GM12878 (cell line): ENCODE measurements at regions not wholly inside any gene's neighbourhood (a gene's known extent, or its start where the extent isn't known, plus 50 kb on each side); places are given as distances from the start of the nearest gene placed in this dataset.

ENCODE experiments used
- ATAC-seq: fragments of 200-7000 bp; cut with Tn5 transposase; 3 replicates; pipeline ENCODE4 v1.9.1; 2020; ENCODE audit warnings: mild to moderate bottlenecking, moderate library complexity
- BruUV-seq: library from RNA; stranded (reverse); fragments of 400-500 nt; replicated peaks from 2 replicates; lab custom pipeline; 2021; lab: Mats Ljungman, UMichigan
- CTCF ChIA-PET: fragments of 300-600 bp; sonication (Branson Sonifier 250); formaldehyde crosslinking; extraction: SDS; loops from one replicate; lab custom pipeline; 2021; ENCODE audit warnings: inconsistent platforms; lab: Yijun Ruan, JAX
- POLR2A ChIA-PET: fragments of 350-600 bp; formaldehyde crosslinking; extraction: SDS; loops from one replicate; lab custom pipeline; 2021; ENCODE audit warnings: inconsistent platforms; lab: Charles Lee
- RAD21 ChIA-PET: fragments of 300-600 bp; sonication (Branson Sonifier 250); formaldehyde crosslinking; loops from one replicate; lab custom pipeline; 2023; ENCODE audit warnings: antibody characterized with exemption; ENCODE audit not compliant: unreplicated experiment; lab: Charles Lee
- SMC1A ChIA-PET: fragments of 300-600 bp; sonication (Branson Sonifier 250); formaldehyde crosslinking; loops from one replicate; lab custom pipeline; 2023; ENCODE audit not compliant: unreplicated experiment, uncharacterized antibody; lab: Charles Lee
- DNase-seq: peaks from one replicate; pipeline ENCODE4 v3.0.0-alpha.2; 2011; ENCODE audit warnings: low read depth, low spot score
- FAIRE-seq: peaks from 3 replicates; lab custom pipeline; 2011; peaks lifted over from hg19 to GRCh38; lab: Jason Lieb, UNC
- H2AFZ ChIP-seq: 2 replicates; pipeline ENCODE4 v1.6.0; 2011; ENCODE audit warnings: low read depth, low read length, control low read depth; ENCODE audit not compliant: control insufficient read depth
- H3K27ac ChIP-seq: 2 replicates; pipeline ENCODE4 v1.5.1; 2011; ENCODE audit warnings: control low read depth; ENCODE audit not compliant: control insufficient read depth, insufficient read depth
- H3K27me3 ChIP-seq, 2 experiments: replicated peaks in 1 of 2; 2 replicates each; pipeline versions ENCODE4 v1.6.0 to v1.6.1; 2011; ENCODE audit warnings: low read length in 1 of 2; ENCODE audit not compliant: control insufficient read depth in 2 of 2, insufficient read depth in 2 of 2
- H3K36me3 ChIP-seq, 2 experiments: 2 replicates each; pipeline ENCODE4 v1.5.1; 2011; ENCODE audit warnings: low read length in 1 of 2; ENCODE audit not compliant: control insufficient read depth in 2 of 2, insufficient read depth in 2 of 2
- H3K4me1 ChIP-seq: 2 replicates; pipeline ENCODE4 v1.6.1; 2011; ENCODE audit warnings: mild to moderate bottlenecking, low read length, moderate library complexity, mixed read lengths; ENCODE audit not compliant: control insufficient read depth, insufficient read depth
- H3K4me2 ChIP-seq: 2 replicates; pipeline ENCODE4 v1.6.0; 2011; ENCODE audit warnings: control low read depth; ENCODE audit not compliant: control insufficient read depth, insufficient read depth
- H3K4me3 ChIP-seq: fragments of 200-600 bp; sonication (generic); 2 replicates; pipeline ENCODE4 v1.5.1; 2016
- H3K79me2 ChIP-seq: 2 replicates; pipeline ENCODE4 v1.6.0; 2011; ENCODE audit warnings: low read length; ENCODE audit not compliant: control insufficient read depth, insufficient read depth
- H3K9ac ChIP-seq: 2 replicates; pipeline ENCODE4 v1.8.0; 2011; ENCODE audit warnings: low read length, control low read depth, mixed read lengths; ENCODE audit not compliant: control insufficient read depth, insufficient read depth
- H3K9me3 ChIP-seq: replicated peaks from 3 replicates; pipeline ENCODE4 v1.5.1; 2011; ENCODE audit warnings: mild to moderate bottlenecking, low read length; ENCODE audit not compliant: control insufficient read depth, insufficient read depth
- H4K20me1 ChIP-seq: 2 replicates; pipeline ENCODE4 v1.6.0; 2011; ENCODE audit not compliant: control insufficient read depth, insufficient read depth
- BCL11A ChIP-seq: IDR thresholded peaks from 2 replicates; pipeline ENCODE4 v1.6.1; 2011; ENCODE audit warnings: low read depth, low read length
- CEBPB ChIP-seq, 2 experiments: fragments of 150-350 bp in 1 of 2; IDR thresholded peaks; 2 replicates each; pipeline ENCODE4 v1.6.1; 2012 to 2014; ENCODE audit warnings: low read depth in 2 of 2, low read length in 2 of 2, borderline replicate concordance in 1 of 2, inconsistent platforms in 1 of 2
- ETV6 ChIP-seq, 2 experiments: fragments of 450-650 bp in 1 of 2; IDR thresholded peaks in 1 of 2; conservative IDR thresholded peaks in 1 of 2; 2 replicates each; pipeline ENCODE4 v1.6.1; 2014; ENCODE audit warnings: antibody characterized with exemption in 1 of 2, borderline replicate concordance in 1 of 2, low read depth in 1 of 2, mild to moderate bottlenecking in 1 of 2, moderate library complexity in 1 of 2
- NFIC ChIP-seq: IDR thresholded peaks from 2 replicates; pipeline ENCODE4 v1.6.1; 2012; ENCODE audit warnings: low read depth, mild to moderate bottlenecking, inconsistent platforms, low read length, moderate library complexity
- NFYB ChIP-seq: IDR thresholded peaks from 2 replicates; pipeline ENCODE4 v1.6.1; 2011; ENCODE audit warnings: low read depth, mild to moderate bottlenecking, low read length, improper control_type of control experiment, moderate library complexity; ENCODE audit not compliant: insufficient read depth
- PAX5 ChIP-seq: IDR thresholded peaks from 2 replicates; pipeline ENCODE4 v1.6.1; 2011; ENCODE audit warnings: low read depth, low read length, borderline replicate concordance
- RFX5 ChIP-seq: IDR thresholded peaks from 2 replicates; pipeline ENCODE4 v1.6.1; 2011; ENCODE audit warnings: low read depth, low read length, improper control_type of control experiment
- TCF7 ChIP-seq: IDR thresholded peaks from 2 replicates; pipeline ENCODE4 v1.6.1; 2014; ENCODE audit warnings: antibody characterized with exemption, borderline replicate concordance
- WRNIP1 ChIP-seq: IDR thresholded peaks from 2 replicates; pipeline ENCODE4 v1.6.1; 2011; ENCODE audit warnings: low read depth, low read length, improper control_type of control experiment, borderline replicate concordance
- YBX1 ChIP-seq: fragments of 450-650 bp; IDR thresholded peaks from 2 replicates; pipeline ENCODE4 v1.6.1; 2016; ENCODE audit warnings: antibody characterized with exemption
- WGBS: methylation state at CpG from one replicate; pipeline ENCODE4 v1.1.6; 2016; ENCODE audit warnings: low lambda C conversion rate; ENCODE audit not compliant: insufficient replicate concordance, insufficient coverage; ENCODE audit errors: missing lambda C conversion rate; 5-methylcytosine and 5-hydroxymethylcytosine counted together
- in situ Hi-C: fragments of 300-500 bp; cut with MboI; formaldehyde crosslinking; loops from 9 replicates; pipeline ENCODE4 v1.14.3; 2018; ENCODE audit warnings: mixed read lengths
- intact Hi-C: fragments of 100-400 bp; cut with micrococcal nuclease; formaldehyde crosslinking; loops from one replicate; pipeline ENCODE4 v1.14.2; 2022; ENCODE audit not compliant: unreplicated experiment
- TF ChIP-seq, protein P1 (sequence below): fragments of 450-650 bp; IDR thresholded peaks from 2 replicates; pipeline ENCODE4 v1.6.1; 2018; ENCODE audit warnings: borderline replicate concordance, mild to moderate bottlenecking; ENCODE audit not compliant: partially characterized antibody
- TF ChIP-seq, protein P2 (sequence below): fragments of 450-650 bp; IDR thresholded peaks from 2 replicates; pipeline ENCODE4 v1.6.1; 2017; ENCODE audit warnings: antibody characterized with exemption, mild to moderate bottlenecking, moderate library complexity
- TF ChIP-seq, protein P3 (sequence below): IDR thresholded peaks from 2 replicates; pipeline ENCODE4 v1.6.1; 2011; ENCODE audit warnings: mild to moderate bottlenecking, low read depth, low read length, moderate library complexity; ENCODE audit not compliant: insufficient replicate concordance
- TF ChIP-seq, protein P4 (sequence below): fragments of 450-650 bp; IDR thresholded peaks from 2 replicates; pipeline ENCODE4 v1.6.1; 2017; ENCODE audit warnings: mild to moderate bottlenecking, moderate library complexity

DNA sequence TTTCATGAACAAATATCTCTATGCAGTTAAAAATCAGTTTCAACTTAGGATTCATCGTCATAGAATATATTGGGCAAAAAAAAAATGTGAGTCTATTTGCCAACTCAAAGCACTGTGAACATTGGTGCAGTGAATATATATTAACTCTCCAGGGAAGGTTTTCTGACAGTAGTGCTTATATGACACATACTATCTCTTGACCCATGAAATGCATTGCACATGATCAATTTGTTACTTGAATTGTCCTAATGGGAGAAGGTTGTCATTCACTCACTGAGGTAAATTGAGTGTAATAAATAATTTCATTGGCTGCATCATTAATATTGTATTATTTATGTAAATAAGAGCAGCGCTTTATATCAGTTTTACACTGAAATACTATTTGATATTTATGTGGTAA, 2458.5 kb downstream of the ARAP2 start:
- RAD21 ChIA-PET = no interaction called here
- no peak overlapping the region for H3K4me2 ChIP-seq
- no peak overlapping the region for H3K27ac ChIP-seq
- SMC1A ChIA-PET = no interaction called here
- POLR2A ChIA-PET = no interaction called here
- intact Hi-C loops = no loop called here
- no peak overlapping the region for H3K9ac ChIP-seq
- no peaks in the 10 kb centered on the region for H3K4me1 ChIP-seq
- ATAC-seq (no peak), FAIRE-seq (no peak), DNase-seq (no peak)
- in situ Hi-C loops = no loop called here
- no TSS peak for BruUV-seq
- H3K4me3 ChIP-seq = no peak overlapping the region
- no peaks in the 10 kb centered on the region for H3K27me3 ChIP-seq
- H2AFZ ChIP-seq = no peak overlapping the region
- no peaks in the 10 kb centered on the region for H3K79me2 ChIP-seq
- 13% methylated on average over 2 of the region's 2 CpGs for WGBS
- H3K36me3 ChIP-seq = no peaks in the 10 kb centered on the region
- H4K20me1 ChIP-seq = no peaks in the 10 kb centered on the region
- CTCF ChIA-PET = no interaction called here
- H3K9me3 ChIP-seq = no peaks in the 10 kb centered on the region
- no peak for TF ChIP-seq YBX1
- TF ChIP-seq PAX5 = no peak
- no peak for TF ChIP-seq RFX5
- TF ChIP-seq NFIC = no peak
- TF ChIP-seq, protein P1, sequence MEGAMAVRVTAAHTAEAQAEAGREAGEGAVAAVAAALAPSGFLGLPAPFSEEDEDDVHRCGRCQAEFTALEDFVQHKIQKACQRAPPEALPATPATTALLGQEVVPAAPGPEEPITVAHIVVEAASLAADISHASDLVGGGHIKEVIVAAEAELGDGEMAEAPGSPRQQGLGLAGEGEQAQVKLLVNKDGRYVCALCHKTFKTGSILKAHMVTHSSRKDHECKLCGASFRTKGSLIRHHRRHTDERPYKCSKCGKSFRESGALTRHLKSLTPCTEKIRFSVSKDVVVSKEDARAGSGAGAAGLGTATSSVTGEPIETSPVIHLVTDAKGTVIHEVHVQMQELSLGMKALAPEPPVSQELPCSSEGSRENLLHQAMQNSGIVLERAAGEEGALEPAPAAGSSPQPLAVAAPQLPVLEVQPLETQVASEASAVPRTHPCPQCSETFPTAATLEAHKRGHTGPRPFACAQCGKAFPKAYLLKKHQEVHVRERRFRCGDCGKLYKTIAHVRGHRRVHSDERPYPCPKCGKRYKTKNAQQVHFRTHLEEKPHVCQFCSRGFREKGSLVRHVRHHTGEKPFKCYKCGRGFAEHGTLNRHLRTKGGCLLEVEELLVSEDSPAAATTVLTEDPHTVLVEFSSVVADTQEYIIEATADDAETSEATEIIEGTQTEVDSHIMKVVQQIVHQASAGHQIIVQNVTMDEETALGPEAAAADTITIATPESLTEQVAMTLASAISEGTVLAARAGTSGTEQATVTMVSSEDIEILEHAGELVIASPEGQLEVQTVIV = no peak
- no peak for TF ChIP-seq CEBPB (IDR thresholded peaks at IDR 0.05; ENCODE audit: borderline replicate concordance in 1 of 2, low read depth in 2 of 2, low read length in 2 of 2)
- TF ChIP-seq ETV6 (conservative IDR thresholded peaks at IDR 0.05 in 1 of 2, IDR thresholded peaks at IDR 0.05 in 1 of 2; ENCODE audit: borderline replicate concordance in 1 of 2, low read depth in 1 of 2) = no peak
- TF ChIP-seq, protein P2, sequence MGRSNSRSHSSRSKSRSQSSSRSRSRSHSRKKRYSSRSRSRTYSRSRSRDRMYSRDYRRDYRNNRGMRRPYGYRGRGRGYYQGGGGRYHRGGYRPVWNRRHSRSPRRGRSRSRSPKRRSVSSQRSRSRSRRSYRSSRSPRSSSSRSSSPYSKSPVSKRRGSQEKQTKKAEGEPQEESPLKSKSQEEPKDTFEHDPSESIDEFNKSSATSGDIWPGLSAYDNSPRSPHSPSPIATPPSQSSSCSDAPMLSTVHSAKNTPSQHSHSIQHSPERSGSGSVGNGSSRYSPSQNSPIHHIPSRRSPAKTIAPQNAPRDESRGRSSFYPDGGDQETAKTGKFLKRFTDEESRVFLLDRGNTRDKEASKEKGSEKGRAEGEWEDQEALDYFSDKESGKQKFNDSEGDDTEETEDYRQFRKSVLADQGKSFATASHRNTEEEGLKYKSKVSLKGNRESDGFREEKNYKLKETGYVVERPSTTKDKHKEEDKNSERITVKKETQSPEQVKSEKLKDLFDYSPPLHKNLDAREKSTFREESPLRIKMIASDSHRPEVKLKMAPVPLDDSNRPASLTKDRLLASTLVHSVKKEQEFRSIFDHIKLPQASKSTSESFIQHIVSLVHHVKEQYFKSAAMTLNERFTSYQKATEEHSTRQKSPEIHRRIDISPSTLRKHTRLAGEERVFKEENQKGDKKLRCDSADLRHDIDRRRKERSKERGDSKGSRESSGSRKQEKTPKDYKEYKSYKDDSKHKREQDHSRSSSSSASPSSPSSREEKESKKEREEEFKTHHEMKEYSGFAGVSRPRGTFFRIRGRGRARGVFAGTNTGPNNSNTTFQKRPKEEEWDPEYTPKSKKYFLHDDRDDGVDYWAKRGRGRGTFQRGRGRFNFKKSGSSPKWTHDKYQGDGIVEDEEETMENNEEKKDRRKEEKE = no peak
- TF ChIP-seq, protein P3, sequence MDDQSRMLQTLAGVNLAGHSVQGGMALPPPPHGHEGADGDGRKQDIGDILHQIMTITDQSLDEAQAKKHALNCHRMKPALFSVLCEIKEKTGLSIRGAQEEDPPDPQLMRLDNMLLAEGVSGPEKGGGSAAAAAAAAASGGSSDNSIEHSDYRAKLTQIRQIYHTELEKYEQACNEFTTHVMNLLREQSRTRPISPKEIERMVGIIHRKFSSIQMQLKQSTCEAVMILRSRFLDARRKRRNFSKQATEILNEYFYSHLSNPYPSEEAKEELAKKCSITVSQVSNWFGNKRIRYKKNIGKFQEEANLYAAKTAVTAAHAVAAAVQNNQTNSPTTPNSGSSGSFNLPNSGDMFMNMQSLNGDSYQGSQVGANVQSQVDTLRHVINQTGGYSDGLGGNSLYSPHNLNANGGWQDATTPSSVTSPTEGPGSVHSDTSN = no peak
- no peak for TF ChIP-seq NFYB
- TF ChIP-seq, protein P4, sequence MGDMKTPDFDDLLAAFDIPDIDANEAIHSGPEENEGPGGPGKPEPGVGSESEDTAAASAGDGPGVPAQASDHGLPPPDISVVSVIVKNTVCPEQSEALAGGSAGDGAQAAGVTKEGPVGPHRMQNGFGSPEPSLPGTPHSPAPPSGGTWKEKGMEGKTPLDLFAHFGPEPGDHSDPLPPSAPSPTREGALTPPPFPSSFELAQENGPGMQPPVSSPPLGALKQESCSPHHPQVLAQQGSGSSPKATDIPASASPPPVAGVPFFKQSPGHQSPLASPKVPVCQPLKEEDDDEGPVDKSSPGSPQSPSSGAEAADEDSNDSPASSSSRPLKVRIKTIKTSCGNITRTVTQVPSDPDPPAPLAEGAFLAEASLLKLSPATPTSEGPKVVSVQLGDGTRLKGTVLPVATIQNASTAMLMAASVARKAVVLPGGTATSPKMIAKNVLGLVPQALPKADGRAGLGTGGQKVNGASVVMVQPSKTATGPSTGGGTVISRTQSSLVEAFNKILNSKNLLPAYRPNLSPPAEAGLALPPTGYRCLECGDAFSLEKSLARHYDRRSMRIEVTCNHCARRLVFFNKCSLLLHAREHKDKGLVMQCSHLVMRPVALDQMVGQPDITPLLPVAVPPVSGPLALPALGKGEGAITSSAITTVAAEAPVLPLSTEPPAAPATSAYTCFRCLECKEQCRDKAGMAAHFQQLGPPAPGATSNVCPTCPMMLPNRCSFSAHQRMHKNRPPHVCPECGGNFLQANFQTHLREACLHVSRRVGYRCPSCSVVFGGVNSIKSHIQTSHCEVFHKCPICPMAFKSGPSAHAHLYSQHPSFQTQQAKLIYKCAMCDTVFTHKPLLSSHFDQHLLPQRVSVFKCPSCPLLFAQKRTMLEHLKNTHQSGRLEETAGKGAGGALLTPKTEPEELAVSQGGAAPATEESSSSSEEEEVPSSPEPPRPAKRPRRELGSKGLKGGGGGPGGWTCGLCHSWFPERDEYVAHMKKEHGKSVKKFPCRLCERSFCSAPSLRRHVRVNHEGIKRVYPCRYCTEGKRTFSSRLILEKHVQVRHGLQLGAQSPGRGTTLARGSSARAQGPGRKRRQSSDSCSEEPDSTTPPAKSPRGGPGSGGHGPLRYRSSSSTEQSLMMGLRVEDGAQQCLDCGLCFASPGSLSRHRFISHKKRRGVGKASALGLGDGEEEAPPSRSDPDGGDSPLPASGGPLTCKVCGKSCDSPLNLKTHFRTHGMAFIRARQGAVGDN = no peak
- TF ChIP-seq BCL11A = no peak
- no peak for TF ChIP-seq TCF7
- TF ChIP-seq WRNIP1 = no peak
